SK-N-SH (cell line): ENCODE measurements at regions not wholly inside any gene's neighbourhood (a gene's known extent, or its start where the extent isn't known, plus 50 kb on each side); places are given as distances from the start of the nearest gene placed in this dataset.

Source experiments
- CTCF ChIA-PET: fragments of 300-600, 350-600 bp; formaldehyde crosslinking; extraction: SDS; loops from one replicate; lab custom pipeline; 2021; lab: Yijun Ruan, JAX
- POLR2A ChIA-PET: fragments of 350-600 bp; sonication (Branson Sonifier 250); formaldehyde crosslinking; extraction: SDS; loops from one replicate; lab custom pipeline; 2020; ENCODE audit warnings: antibody characterized with exemption, inconsistent platforms; lab: Yijun Ruan, JAX
- DNase-seq: peaks from one replicate; pipeline ENCODE4 v3.0.0; 2012
- H2AFZ ChIP-seq: fragments of 200-600 bp; sonication (generic); 2 replicates; pipeline ENCODE4 v1.8.1; 2016; ENCODE audit warnings: antibody characterized with exemption, mild to moderate bottlenecking, low read depth
- H3F3A ChIP-seq: fragments of 200-600 bp; sonication (generic); replicated peaks from 2 replicates; pipeline ENCODE3; 2016; ENCODE audit warnings: antibody characterized with exemption, mild to moderate bottlenecking; ENCODE audit not compliant: insufficient read depth
- H3K27ac ChIP-seq, 2 experiments: fragments of 200-500 bp in 1 of 2; fragments of 200-600 bp in 1 of 2; sonication (Bioruptor generic) in 1 of 2; sonication (generic), shearing (Covaris generic) in 1 of 2; 2 replicates each; pipeline versions ENCODE4 v1.5.1 to v1.6.1; 2014 to 2016; ENCODE audit warnings: low read depth in 2 of 2, inconsistent platforms in 1 of 2, low read length in 1 of 2, mild to moderate bottlenecking in 1 of 2, mixed read lengths in 1 of 2
- H3K27me3 ChIP-seq: fragments of 200-600 bp; sonication (generic), shearing (Covaris generic); 2 replicates; pipeline ENCODE4 v1.6.1; 2016; ENCODE audit warnings: mixed run types; ENCODE audit not compliant: insufficient read depth
- H3K36me3 ChIP-seq, 2 experiments: fragments of 200-500 bp in 1 of 2; fragments of 200-600 bp in 1 of 2; sonication (Bioruptor generic) in 1 of 2; sonication (generic) in 1 of 2; replicated peaks in 1 of 2; 2 replicates each; pipeline versions ENCODE3 to v1.5.1; 2014 to 2016; ENCODE audit warnings: low read length in 1 of 2, mild to moderate bottlenecking in 1 of 2; ENCODE audit not compliant: insufficient read depth in 2 of 2, control insufficient read depth in 1 of 2
- H3K4me1 ChIP-seq, 2 experiments: fragments of 200-500 bp in 1 of 2; fragments of 200-600 bp in 1 of 2; sonication (Bioruptor generic) in 1 of 2; sonication (generic), shearing (Covaris generic) in 1 of 2; 2 replicates each; pipeline versions ENCODE4 v1.5.1 to v1.6.1; 2014 to 2016; ENCODE audit warnings: low read depth in 1 of 2, low read length in 1 of 2, mixed run types in 1 of 2; ENCODE audit not compliant: insufficient read depth in 2 of 2, control insufficient read depth in 1 of 2
- H3K4me2 ChIP-seq: fragments of 200-600 bp; sonication (generic), shearing (Covaris generic); 2 replicates; pipeline ENCODE4 v1.6.1; 2017; ENCODE audit warnings: mixed run types
- H3K4me3 ChIP-seq, 2 experiments: fragments of 200-500 bp in 1 of 2; fragments of 200-600 bp in 1 of 2; sonication (Bioruptor generic) in 1 of 2; sonication (generic), shearing (Covaris generic) in 1 of 2; 2 replicates each; pipeline versions ENCODE4 v1.5.1 to v1.8.1; 2014 to 2016; ENCODE audit warnings: low read depth in 2 of 2, inconsistent platforms in 1 of 2, low read length in 1 of 2, mild to moderate bottlenecking in 1 of 2, mixed read lengths in 1 of 2, moderate library complexity in 1 of 2
- H3K79me2 ChIP-seq: fragments of 200-600 bp; sonication (generic); 2 replicates; pipeline ENCODE4 v1.8.1; 2017; ENCODE audit warnings: mild to moderate bottlenecking; ENCODE audit not compliant: insufficient read depth
- H3K9ac ChIP-seq: fragments of 200-600 bp; sonication (generic); 2 replicates; pipeline ENCODE4 v1.6.1; 2017; ENCODE audit warnings: mixed run types
- H3K9me2 ChIP-seq: fragments of 200-600 bp; sonication (generic); 2 replicates; pipeline ENCODE4 v1.6.1; 2017; ENCODE audit warnings: mixed run types
- H3K9me3 ChIP-seq: fragments of 200-600 bp; sonication (generic); 2 replicates; pipeline ENCODE4 v1.6.1; 2017; ENCODE audit warnings: mixed run types, mild to moderate bottlenecking, moderate library complexity
- H4K20me1 ChIP-seq: fragments of 200-600 bp; sonication (generic); 2 replicates; pipeline ENCODE4 v1.6.1; 2017; ENCODE audit warnings: mild to moderate bottlenecking, mixed run types; ENCODE audit not compliant: insufficient read depth
- CHD2 ChIP-seq: fragments of 150-350 bp; IDR thresholded peaks from 2 replicates; pipeline ENCODE4 v1.6.1; 2018; ENCODE audit warnings: low read length; ENCODE audit not compliant: partially characterized antibody
- ELF1 ChIP-seq: IDR thresholded peaks from 2 replicates; pipeline ENCODE4 v1.4.0; 2012
- EZH2phosphoT487 ChIP-seq: fragments of 200-600 bp; sonication (generic); IDR thresholded peaks from 2 replicates; pipeline ENCODE4 v1.6.1; 2017; ENCODE audit warnings: low read depth, mixed run types, mild to moderate bottlenecking, antibody characterized with exemption, moderate library complexity, borderline replicate concordance
- FOSL2 ChIP-seq: IDR thresholded peaks from 2 replicates; pipeline ENCODE4 v1.4.0; 2012; ENCODE audit warnings: low read depth, mild to moderate bottlenecking, moderate library complexity, borderline replicate concordance
- GABPA ChIP-seq: IDR thresholded peaks from 2 replicates; pipeline ENCODE4 v1.4.0; 2012; ENCODE audit warnings: low read depth, mild to moderate bottlenecking
- GATA2 ChIP-seq: sonication (generic); formaldehyde crosslinking; IDR thresholded peaks from 2 replicates; pipeline ENCODE4 v1.5.0; 2020; ENCODE audit warnings: mild to moderate bottlenecking, missing genetic modification reagents
- MXI1 ChIP-seq: IDR thresholded peaks from 2 replicates; pipeline ENCODE4 v1.6.1; 2012; ENCODE audit warnings: mild to moderate bottlenecking, low read depth, low read length, improper control_type of control experiment
- NFIC ChIP-seq: IDR thresholded peaks from 2 replicates; pipeline ENCODE4 v1.4.0; 2012; ENCODE audit warnings: borderline replicate concordance
- POLR2AphosphoS5 ChIP-seq: IDR thresholded peaks from 2 replicates; pipeline ENCODE4 v1.6.1; 2012; ENCODE audit warnings: low read depth, low read length
- RCOR1 ChIP-seq: fragments of 150-350 bp; IDR thresholded peaks from 2 replicates; pipeline ENCODE4 v1.6.1; 2017; ENCODE audit warnings: antibody characterized with exemption, low read length
- RFX5 ChIP-seq: IDR thresholded peaks from 2 replicates; pipeline ENCODE4 v1.6.1; 2012; ENCODE audit warnings: mild to moderate bottlenecking, improper control_type of control experiment, low read length
- SIN3A ChIP-seq: IDR thresholded peaks from 2 replicates; pipeline ENCODE4 v1.6.1; 2012; ENCODE audit warnings: low read depth, mild to moderate bottlenecking, low read length, moderate library complexity, borderline replicate concordance
- TAF1 ChIP-seq: IDR thresholded peaks from 2 replicates; pipeline ENCODE4 v1.6.1; 2012; ENCODE audit warnings: low read depth, mild to moderate bottlenecking, low read length, moderate library complexity, borderline replicate concordance
- TCF12 ChIP-seq: IDR thresholded peaks from 2 replicates; pipeline ENCODE4 v1.4.0; 2012
- TEAD4 ChIP-seq: IDR thresholded peaks from 2 replicates; pipeline ENCODE4 v1.4.0; 2012; ENCODE audit warnings: mild to moderate bottlenecking, borderline replicate concordance; ENCODE audit not compliant: insufficient read depth
- WGBS: methylation state at CpG from one replicate; pipeline ENCODE4 v1.1.6; 2017; ENCODE audit warnings: low lambda C conversion rate; 5-methylcytosine and 5-hydroxymethylcytosine counted together
- TF ChIP-seq, protein P1 (sequence below): fragments of 150-350 bp; IDR thresholded peaks from 2 replicates; pipeline ENCODE4 v1.6.1; 2017; ENCODE audit warnings: antibody characterized with exemption, low read length, low read depth, borderline replicate concordance
- TF ChIP-seq, protein P2 (sequence below): IDR thresholded peaks from 2 replicates; pipeline ENCODE4 v1.4.0; 2012; ENCODE audit warnings: low read depth, borderline replicate concordance
- TF ChIP-seq, protein P3 (sequence below): IDR thresholded peaks from 2 replicates; pipeline ENCODE4 v1.6.1; 2012; ENCODE audit warnings: mild to moderate bottlenecking, low read depth, low read length, moderate library complexity
- TF ChIP-seq, protein P4 (sequence below): IDR thresholded peaks from 2 replicates; pipeline ENCODE4 v1.4.0; 2012; ENCODE audit warnings: low read depth

DNA sequence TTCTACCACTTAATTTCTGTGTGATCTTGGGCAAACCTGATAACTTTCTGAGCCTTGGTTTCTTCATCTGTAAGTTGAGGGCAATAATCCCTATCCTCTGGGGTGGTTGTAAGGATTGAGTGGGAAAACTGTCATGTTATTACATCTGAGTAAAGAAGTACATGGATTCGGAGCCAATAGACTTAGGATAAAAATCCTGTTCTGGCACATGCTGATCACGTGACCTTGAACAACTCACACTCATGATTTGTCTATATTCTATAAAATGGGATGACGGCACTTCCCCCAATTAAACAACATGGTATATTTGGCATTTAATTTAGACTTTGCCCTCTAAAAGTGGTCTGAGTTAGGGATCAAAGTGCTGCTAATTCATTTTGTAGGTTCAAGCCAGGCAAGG is 315.5 kb downstream of the PLPP3 start:
- DNase-seq = no peak
- Histone ChIP-seq H3K9me2 (no peaks in the 10 kb centered on the region), H3K4me1 (no peaks in the 10 kb centered on the region; a peak in 1 of 4 replicates), H4K20me1 (no peaks in the 10 kb centered on the region), H3K27me3 (no peaks in the 10 kb centered on the region), H3F3A (no peaks in the 10 kb centered on the region), H3K9ac (no peak overlapping the region), H3K4me2 (no peak overlapping the region), H3K9me3 (no peaks in the 10 kb centered on the region), H3K27ac (no peak overlapping the region), H3K4me3 (no peak overlapping the region), H3K36me3 (no peaks in the 10 kb centered on the region), H3K79me2 (no peaks in the 10 kb centered on the region), H2AFZ (no peak overlapping the region)
- 56% methylated on average over 3 of the region's 3 CpGs for WGBS
- ChIA-PET POLR2A (no interaction called here), CTCF (no interaction called here)
- TF ChIP-seq ELF1 (no peak), CHD2 (no peak), MXI1 (no peak), TEAD4 (no peak), GABPA (no peak), TCF12 (no peak), RCOR1 (no peak), TAF1 (no peak), FOSL2 (no peak), POLR2AphosphoS5 (no peak), GATA2 (CRISPR knock-in tag) (no peak), SIN3A (no peak), RFX5 (no peak), EZH2phosphoT487 (no peak), NFIC (no peak)
- TF ChIP-seq, protein P1, sequence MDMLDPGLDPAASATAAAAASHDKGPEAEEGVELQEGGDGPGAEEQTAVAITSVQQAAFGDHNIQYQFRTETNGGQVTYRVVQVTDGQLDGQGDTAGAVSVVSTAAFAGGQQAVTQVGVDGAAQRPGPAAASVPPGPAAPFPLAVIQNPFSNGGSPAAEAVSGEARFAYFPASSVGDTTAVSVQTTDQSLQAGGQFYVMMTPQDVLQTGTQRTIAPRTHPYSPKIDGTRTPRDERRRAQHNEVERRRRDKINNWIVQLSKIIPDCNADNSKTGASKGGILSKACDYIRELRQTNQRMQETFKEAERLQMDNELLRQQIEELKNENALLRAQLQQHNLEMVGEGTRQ = no peak
- TF ChIP-seq, protein P2, sequence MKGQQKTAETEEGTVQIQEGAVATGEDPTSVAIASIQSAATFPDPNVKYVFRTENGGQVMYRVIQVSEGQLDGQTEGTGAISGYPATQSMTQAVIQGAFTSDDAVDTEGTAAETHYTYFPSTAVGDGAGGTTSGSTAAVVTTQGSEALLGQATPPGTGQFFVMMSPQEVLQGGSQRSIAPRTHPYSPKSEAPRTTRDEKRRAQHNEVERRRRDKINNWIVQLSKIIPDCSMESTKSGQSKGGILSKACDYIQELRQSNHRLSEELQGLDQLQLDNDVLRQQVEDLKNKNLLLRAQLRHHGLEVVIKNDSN = no peak
- TF ChIP-seq, protein P3, sequence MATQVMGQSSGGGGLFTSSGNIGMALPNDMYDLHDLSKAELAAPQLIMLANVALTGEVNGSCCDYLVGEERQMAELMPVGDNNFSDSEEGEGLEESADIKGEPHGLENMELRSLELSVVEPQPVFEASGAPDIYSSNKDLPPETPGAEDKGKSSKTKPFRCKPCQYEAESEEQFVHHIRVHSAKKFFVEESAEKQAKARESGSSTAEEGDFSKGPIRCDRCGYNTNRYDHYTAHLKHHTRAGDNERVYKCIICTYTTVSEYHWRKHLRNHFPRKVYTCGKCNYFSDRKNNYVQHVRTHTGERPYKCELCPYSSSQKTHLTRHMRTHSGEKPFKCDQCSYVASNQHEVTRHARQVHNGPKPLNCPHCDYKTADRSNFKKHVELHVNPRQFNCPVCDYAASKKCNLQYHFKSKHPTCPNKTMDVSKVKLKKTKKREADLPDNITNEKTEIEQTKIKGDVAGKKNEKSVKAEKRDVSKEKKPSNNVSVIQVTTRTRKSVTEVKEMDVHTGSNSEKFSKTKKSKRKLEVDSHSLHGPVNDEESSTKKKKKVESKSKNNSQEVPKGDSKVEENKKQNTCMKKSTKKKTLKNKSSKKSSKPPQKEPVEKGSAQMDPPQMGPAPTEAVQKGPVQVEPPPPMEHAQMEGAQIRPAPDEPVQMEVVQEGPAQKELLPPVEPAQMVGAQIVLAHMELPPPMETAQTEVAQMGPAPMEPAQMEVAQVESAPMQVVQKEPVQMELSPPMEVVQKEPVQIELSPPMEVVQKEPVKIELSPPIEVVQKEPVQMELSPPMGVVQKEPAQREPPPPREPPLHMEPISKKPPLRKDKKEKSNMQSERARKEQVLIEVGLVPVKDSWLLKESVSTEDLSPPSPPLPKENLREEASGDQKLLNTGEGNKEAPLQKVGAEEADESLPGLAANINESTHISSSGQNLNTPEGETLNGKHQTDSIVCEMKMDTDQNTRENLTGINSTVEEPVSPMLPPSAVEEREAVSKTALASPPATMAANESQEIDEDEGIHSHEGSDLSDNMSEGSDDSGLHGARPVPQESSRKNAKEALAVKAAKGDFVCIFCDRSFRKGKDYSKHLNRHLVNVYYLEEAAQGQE = no peak
- TF ChIP-seq, protein P4, sequence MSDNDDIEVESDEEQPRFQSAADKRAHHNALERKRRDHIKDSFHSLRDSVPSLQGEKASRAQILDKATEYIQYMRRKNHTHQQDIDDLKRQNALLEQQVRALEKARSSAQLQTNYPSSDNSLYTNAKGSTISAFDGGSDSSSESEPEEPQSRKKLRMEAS = no peak
